ENCODE measurements at regions not wholly inside any gene's neighbourhood (a gene's known extent, or its start where the extent isn't known, plus 50 kb on each side); places are given as distances from the start of the nearest gene placed in this dataset.

DNA sequence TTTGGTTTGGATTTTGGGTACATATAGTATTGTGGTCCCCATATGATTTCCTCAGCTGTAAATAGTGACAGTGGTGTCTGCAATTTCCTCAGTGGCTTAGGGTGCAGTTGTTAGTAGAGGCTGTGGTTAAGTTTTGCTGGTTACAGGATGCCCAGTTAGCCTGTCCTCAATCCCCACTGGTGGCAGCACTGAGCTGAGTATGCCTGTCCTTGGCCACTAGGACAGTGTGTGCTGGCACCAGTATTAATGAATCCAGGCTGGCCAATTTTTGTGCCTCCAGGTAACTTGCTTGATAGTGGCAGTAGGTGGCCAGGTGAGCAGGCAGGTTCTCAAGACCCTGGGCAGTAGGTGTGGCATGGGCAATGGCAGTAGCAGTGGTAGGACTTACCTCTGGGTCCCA, 973.1 kb downstream of the TMEM182 start:
- TF ChIP-seq, protein P1, sequence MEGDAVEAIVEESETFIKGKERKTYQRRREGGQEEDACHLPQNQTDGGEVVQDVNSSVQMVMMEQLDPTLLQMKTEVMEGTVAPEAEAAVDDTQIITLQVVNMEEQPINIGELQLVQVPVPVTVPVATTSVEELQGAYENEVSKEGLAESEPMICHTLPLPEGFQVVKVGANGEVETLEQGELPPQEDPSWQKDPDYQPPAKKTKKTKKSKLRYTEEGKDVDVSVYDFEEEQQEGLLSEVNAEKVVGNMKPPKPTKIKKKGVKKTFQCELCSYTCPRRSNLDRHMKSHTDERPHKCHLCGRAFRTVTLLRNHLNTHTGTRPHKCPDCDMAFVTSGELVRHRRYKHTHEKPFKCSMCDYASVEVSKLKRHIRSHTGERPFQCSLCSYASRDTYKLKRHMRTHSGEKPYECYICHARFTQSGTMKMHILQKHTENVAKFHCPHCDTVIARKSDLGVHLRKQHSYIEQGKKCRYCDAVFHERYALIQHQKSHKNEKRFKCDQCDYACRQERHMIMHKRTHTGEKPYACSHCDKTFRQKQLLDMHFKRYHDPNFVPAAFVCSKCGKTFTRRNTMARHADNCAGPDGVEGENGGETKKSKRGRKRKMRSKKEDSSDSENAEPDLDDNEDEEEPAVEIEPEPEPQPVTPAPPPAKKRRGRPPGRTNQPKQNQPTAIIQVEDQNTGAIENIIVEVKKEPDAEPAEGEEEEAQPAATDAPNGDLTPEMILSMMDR (IDR thresholded peaks at IDR 0.05; ENCODE audit: insufficient read depth, low read depth, low read length, missing control alignments) = no peak
- no peak for DNase-seq (ENCODE audit: low read depth)
- no peak overlapping the region for H3K4me3 ChIP-seq (ENCODE audit: low read depth, low read length)

DNA sequence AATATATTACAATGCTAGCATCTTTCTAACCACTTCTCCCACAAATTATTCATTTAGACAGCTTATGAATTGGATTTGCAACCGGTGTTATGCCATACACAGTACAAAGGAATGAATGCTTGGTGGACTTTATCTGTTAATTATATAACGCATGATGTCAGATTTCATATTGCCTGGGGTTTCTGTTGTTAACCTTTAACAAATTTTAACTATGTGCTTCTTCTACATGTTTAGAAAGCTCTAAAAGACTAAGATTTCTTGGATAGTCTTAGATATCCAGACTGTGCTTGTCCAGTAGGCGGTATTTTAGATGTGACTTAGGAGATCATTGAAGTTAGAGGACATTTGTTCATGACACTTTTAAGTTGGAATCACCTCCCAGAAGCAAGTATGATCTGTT, 976.3 kb downstream of the TMEM182 start:
- TF ChIP-seq, protein P1 (IDR thresholded peaks at IDR 0.05; ENCODE audit: insufficient read depth, low read depth, low read length, missing control alignments) = no peak
- no peak for DNase-seq (ENCODE audit: low read depth)
- no peak overlapping the region for H3K4me3 ChIP-seq (ENCODE audit: low read depth, low read length)

DNA sequence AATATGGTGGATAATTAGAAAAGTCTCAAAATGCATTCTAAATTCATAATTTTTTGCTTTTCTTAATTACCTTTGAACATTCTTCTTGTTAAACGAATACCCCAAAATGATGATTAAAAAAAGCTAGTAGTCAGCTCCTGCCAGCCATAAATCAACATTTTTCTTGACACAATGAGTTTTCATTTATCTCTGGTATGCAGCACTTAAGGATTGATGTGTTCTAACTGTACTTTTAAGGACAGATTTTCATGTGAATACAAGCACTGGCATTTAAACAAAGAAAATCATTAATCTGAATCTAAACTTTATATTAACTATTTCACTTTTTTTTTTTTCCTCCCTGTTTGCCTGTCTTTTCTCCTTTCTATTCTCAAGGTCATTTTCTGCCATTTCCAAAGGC, 976.8 kb downstream of the TMEM182 start:
- H3K4me3 ChIP-seq (ENCODE audit: low read depth, low read length) = no peak overlapping the region
- TF ChIP-seq, protein P1 (IDR thresholded peaks at IDR 0.05; ENCODE audit: insufficient read depth, low read depth, low read length, missing control alignments) = no peak
- no peak for DNase-seq (ENCODE audit: low read depth)

DNA sequence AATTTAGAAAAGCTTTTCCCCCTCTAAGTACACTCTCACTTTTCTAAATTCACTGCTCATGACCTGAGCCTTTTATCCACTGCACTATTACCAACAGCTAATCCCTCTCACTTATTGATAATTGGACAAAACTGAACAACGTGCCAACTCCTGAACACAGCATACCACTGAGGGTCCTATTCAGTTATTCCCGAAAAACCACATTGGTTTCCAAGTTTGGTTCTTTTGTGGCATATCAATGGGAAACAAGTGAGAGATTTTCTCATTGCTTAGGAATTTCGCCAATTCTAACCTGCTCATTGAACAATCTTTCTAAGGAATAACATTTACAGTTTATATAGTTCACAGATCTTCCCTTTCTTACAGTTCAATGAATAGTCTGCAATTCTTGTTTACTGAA, 977.4 kb downstream of the TMEM182 start:
- H3K4me3 ChIP-seq (ENCODE audit: low read depth, low read length) = no peak overlapping the region
- TF ChIP-seq, protein P1 (IDR thresholded peaks at IDR 0.05; ENCODE audit: insufficient read depth, low read depth, low read length, missing control alignments) = no peak

DNA sequence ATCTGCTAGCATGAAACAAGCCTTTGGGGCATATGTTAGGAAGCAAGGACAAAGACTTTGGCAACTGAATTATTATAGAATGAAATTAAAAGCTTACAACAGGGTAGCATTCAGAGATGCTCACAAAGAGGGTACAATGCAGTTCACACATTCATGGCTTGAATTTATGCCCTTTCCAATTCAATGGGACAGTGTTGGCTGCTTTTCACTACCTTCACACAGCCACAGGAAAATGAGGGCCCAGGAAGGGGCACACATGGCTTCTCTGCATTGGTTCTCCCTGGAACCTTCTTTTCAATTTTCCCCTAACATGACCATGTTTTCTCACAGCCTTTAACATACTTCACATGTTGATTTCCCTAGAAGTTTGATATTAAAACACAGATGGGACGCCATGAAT, 978.1 kb downstream of the TMEM182 start:
- DNase-seq (ENCODE audit: low read depth) = no peak
- TF ChIP-seq, protein P1 (IDR thresholded peaks at IDR 0.05; ENCODE audit: insufficient read depth, low read depth, low read length, missing control alignments) = no peak
- H3K4me3 ChIP-seq (ENCODE audit: low read depth, low read length) = no peak overlapping the region

More for the DNA sequence above, 977.4 kb downstream of the TMEM182 start:
- DNase-seq (ENCODE audit: low read depth) = no peak

DNA sequence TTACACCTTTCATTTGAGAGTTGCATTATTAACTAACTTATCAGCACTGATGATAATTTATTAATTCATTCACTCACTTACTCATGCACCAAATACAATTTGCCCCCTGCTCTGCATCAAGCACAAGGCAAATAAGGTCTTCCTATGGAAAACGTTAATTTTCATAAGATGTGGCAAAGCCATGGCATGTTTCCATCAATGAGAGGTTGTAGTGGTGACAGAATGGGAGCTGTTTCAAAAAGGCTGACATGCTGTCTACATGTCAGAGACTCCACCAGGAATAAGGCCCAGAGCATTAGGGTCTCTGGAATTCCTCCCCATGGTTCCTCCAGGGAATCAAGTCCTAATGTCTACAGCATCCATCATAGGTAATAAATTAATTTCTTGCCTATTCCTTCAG, 978.8 kb downstream of the TMEM182 start:
- no peak overlapping the region for H3K4me3 ChIP-seq (ENCODE audit: low read depth, low read length)
- TF ChIP-seq, protein P1 (IDR thresholded peaks at IDR 0.05; ENCODE audit: insufficient read depth, low read depth, low read length, missing control alignments) = no peak
- DNase-seq (ENCODE audit: low read depth) = no peak

DNA sequence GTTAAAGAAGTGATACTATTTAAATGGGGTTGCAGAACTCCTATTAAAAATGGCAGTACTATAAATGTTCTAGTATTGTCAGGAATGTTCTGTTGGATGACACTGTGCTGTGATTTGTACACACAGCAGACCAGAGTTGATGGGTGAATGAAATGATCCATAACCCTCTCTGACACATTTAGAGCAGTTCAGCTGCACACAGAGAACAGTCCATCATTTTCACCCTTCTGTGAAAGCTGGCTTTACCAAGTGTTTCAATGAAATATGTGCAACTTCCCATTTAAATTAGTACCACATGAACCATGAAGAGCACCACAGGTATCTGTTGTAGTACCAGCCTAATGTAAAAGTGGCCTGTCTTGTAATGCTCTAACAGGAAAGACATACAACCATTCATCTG, 981.4 kb downstream of the TMEM182 start:
- TF ChIP-seq, protein P1 (IDR thresholded peaks at IDR 0.05; ENCODE audit: insufficient read depth, low read depth, low read length, missing control alignments) = no peak
- no peak overlapping the region for H3K4me3 ChIP-seq (ENCODE audit: low read depth, low read length)
- DNase-seq (ENCODE audit: low read depth) = no peak
